GM12875 (cell line): ENCODE measurements at regions not wholly inside any gene's neighbourhood (a gene's known extent, or its start where the extent isn't known, plus 50 kb on each side); places are given as distances from the start of the nearest gene placed in this dataset.
"Not testable (repeated sequence)": the region's sequence is repeated elsewhere in the genome, so short reads cannot be mapped to it uniquely, and the experiment has no call there.

Experiments
- H3K4me3 ChIP-seq: one replicate; pipeline ENCODE4 v1.5.1; 2011; ENCODE audit warnings: low read depth, low read length, control low read depth
- TF ChIP-seq, protein P1 (sequence below): IDR thresholded peaks from 2 replicates; pipeline ENCODE4 v1.5.1; 2011; ENCODE audit warnings: low read depth, mild to moderate bottlenecking, control low read depth, inconsistent platforms, low read length, moderate library complexity, borderline replicate concordance; ENCODE audit not compliant: insufficient read depth

DNA sequence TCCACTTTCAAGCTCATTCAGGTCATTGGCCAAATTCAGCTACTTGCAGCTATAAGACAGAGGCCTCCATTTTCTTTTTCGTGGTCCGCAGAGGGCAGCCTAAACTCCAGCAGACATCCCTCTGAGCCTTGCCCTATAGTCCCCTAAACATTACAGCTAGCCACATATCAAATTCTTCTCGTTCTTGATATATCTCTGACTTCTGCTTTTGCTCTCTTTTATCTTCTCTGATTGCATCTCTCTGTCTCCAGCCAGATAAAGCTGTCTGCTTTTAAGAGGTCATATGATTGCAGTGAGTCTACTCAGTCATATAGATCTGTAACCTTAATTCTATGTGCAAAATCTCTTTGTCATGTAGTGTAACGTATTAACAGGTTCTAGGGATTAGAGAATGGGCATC, 358.4 kb upstream of the RGS17 start:
- TF ChIP-seq, protein P1, sequence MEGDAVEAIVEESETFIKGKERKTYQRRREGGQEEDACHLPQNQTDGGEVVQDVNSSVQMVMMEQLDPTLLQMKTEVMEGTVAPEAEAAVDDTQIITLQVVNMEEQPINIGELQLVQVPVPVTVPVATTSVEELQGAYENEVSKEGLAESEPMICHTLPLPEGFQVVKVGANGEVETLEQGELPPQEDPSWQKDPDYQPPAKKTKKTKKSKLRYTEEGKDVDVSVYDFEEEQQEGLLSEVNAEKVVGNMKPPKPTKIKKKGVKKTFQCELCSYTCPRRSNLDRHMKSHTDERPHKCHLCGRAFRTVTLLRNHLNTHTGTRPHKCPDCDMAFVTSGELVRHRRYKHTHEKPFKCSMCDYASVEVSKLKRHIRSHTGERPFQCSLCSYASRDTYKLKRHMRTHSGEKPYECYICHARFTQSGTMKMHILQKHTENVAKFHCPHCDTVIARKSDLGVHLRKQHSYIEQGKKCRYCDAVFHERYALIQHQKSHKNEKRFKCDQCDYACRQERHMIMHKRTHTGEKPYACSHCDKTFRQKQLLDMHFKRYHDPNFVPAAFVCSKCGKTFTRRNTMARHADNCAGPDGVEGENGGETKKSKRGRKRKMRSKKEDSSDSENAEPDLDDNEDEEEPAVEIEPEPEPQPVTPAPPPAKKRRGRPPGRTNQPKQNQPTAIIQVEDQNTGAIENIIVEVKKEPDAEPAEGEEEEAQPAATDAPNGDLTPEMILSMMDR = no peak

DNA sequence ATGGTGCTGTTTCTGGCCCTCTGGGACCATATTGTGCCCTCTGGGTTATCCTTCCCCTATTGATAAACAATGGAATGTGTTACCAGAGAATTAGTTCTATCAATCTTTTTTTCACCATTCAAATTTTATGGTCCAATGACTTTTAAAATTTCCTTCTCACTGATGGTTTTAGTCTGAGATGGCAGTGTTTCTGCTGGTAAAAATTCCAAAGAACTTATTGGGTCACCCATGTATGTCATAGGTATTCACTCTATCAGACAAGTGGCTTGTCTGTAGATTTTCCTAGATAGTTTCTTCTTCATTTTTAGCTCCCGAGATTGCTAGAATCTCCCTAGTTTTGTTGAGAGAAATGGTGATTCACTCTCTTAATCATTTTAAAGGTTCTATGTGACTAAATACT, 357.2 kb upstream of the RGS17 start:
- TF ChIP-seq, protein P1 = no peak
- H3K4me3 ChIP-seq = no peak overlapping the region

More for the DNA sequence above, 358.4 kb upstream of the RGS17 start:
- no peak overlapping the region for H3K4me3 ChIP-seq

DNA sequence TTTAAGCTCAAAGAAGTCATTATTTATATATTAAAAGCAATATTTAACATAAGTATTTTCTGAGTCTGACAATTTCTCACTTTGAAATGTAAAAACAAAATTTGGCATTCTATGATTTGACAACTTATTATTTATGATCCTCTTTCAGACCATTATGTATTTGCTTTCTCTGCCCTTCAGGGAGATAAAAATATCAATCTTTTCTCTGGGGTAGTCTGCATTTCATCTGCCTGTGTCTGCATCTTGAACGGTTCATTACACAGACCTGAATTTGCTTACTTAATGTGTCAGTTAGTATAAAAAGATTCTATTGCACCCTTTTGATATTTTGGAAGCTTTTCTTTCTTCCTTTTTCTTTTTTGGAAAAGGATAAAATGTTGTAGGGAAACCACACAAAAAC, 354.0 kb upstream of the RGS17 start:
- TF ChIP-seq, protein P1 = no peak
- H3K4me3 ChIP-seq = no peak overlapping the region

DNA sequence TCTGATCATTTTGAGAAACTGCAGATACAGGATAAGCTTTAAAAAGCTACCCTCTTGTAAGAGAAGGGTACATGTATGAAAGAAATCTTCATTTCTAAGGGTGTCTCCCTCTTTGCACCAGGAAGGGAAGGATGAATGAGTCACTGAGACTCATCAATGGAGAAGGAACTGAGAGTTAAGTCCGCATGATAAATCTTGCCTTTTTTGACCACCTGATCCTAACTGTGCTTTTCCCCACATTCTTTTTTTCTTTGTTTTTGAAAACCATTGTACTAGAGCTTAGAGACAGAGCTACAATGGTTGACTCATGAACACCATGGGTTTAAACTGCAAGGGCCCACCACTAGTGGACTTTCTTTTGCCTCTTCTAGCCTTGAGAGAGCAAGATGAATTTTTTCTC, 353.0 kb upstream of the RGS17 start:
- TF ChIP-seq, protein P1 = no peak
- no peak overlapping the region for H3K4me3 ChIP-seq

DNA sequence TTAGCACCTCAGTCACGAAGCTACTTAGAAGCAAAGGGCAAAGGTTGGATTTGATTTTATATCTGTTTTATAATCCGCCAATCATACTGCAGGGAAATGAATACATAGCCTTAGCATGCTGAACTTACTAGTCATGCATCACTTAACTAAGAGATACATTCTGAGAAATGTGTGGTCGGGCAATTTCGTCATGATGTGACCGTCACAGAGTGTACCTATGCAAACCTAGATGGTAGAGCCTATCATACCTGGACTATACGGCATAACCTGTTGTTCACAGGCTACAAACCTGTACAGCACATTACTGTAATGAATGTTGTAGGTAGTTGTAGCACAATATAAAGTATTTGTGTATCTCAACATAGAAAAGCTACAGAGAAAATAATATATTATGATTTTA, 345.2 kb upstream of the RGS17 start:
- H3K4me3 ChIP-seq = no peak overlapping the region
- TF ChIP-seq, protein P1 = no peak

DNA sequence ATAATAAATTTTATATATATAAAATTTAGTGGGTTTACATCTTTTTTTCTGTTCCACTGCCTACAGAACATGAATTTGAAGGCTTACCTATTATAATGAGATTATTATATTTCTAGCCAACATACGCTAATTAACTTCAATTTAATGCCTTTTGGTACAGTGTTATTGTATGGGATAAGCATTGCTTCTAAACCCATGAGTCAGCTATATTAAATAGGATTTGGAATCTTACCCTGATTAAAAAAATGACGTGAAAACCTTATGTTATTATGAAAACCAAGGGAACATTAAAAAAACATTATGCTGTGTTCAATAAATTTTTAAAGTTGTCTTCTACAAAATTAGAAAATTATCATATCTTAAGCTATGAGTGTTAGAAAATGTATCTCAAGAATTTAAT, 334.0 kb upstream of the RGS17 start:
- H3K4me3 ChIP-seq = no peak overlapping the region
- TF ChIP-seq, protein P1 = no peak

DNA sequence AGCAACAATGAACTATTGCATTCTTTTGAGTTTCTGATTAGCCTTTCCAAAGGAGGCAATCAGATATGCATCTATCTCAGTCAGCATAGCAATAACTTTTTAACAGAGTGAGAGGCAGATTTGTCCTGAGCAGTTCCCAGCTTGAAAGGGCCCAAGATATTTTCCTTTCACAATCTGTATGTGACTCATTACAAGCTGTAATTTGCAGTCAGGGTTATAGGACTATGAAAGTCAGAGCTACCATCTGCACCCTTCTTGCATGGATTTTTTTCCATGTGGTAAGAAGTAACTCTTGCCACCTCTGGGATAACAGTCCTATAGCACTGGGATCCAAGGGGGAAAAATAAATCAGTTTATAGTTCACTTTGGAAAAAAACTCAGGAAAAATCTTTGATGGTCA, 318.2 kb upstream of the RGS17 start:
- no peak overlapping the region for H3K4me3 ChIP-seq
- TF ChIP-seq, protein P1 = no peak

DNA sequence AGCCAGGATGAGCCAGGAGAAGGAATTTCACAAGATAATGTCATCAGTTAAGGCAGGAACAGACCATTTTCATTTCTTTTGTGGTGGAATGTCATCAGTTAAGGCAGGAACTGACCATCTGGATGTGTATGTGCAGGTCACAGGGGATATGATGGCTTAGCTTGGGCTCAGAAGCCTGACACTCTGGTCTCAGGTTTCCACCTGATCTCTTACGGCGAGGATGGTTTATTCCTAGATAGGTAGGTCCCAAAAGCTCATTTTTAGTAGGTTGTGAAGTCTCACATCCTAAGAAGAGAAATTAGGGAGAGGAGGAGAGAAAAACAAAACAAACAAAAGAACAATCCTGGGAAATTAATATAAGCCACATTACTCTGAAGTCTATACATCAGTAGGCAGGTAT, 311.7 kb upstream of the RGS17 start:
- not testable (repeated sequence) for H3K4me3 ChIP-seq
